Fibroblast of the aortic adventitia (primary cell): ENCODE measurements at regions not wholly inside any gene's neighbourhood (a gene's known extent, or its start where the extent isn't known, plus 50 kb on each side); places are given as distances from the start of the nearest gene placed in this dataset.
"Not testable (repeated sequence)": the region's sequence is repeated elsewhere in the genome, so short reads cannot be mapped to it uniquely, and the experiment has no call there.

ENCODE experiments used
- DNase-seq: peaks from one replicate; pipeline ENCODE4 v3.0.0-alpha.2; 2010; ENCODE audit warnings: low read depth
- H3K4me3 ChIP-seq: 2 replicates; pipeline ENCODE4 v1.5.1; 2011; ENCODE audit warnings: low read depth, mild to moderate bottlenecking, control low read depth, low read length, moderate library complexity
- CTCF ChIP-seq: IDR thresholded peaks from 2 replicates; pipeline ENCODE4 v1.5.1; 2011; ENCODE audit warnings: mild to moderate bottlenecking, low read length, control low read depth, inconsistent platforms; ENCODE audit not compliant: insufficient read depth

GRCh38 chrX:138082896-138083295, 517.0 kb downstream of the ZIC3 start:
- DNase-seq: no peak
- H3K4me3 ChIP-seq: no peak overlapping the region
- TF ChIP-seq CTCF: no peak

GRCh38 chrX:138110910-138111309, 545.0 kb downstream of the ZIC3 start:
- DNase-seq, H3K4me3 ChIP-seq: not testable (repeated sequence)

- no peak overlapping the region for H3K4me3 ChIP-seq
- TF ChIP-seq CTCF: no peak
- no peak for DNase-seq
Measured at GRCh38 chrX:138127314-138127713, 561.4 kb downstream of the ZIC3 start.

- H3K4me3 ChIP-seq: no peak overlapping the region
- TF ChIP-seq CTCF: peak; percentile 75
- peak; percentile 44 for DNase-seq
Measured at GRCh38 chrX:138128027-138128671, 562.2 kb downstream of the ZIC3 start.

- no peak for DNase-seq
- H3K4me3 ChIP-seq: no peak overlapping the region
- no peak for TF ChIP-seq CTCF
Measured at GRCh38 chrX:138150709-138151108, 560.8 kb downstream of the FGF13 start.

- H3K4me3 ChIP-seq: no peak overlapping the region
- no peak for DNase-seq
- no peak for TF ChIP-seq CTCF
Measured at GRCh38 chrX:138157850-138158249, 553.7 kb downstream of the FGF13 start.

GRCh38 chrX:138191998-138192397, 519.5 kb downstream of the FGF13 start:
- H3K4me3 ChIP-seq: no peak overlapping the region
- peak; percentile 13 for DNase-seq
- peak; percentile 44 for TF ChIP-seq CTCF
